Stomach (tissue), 4 donors: ENCODE measurements at regions not wholly inside any gene's neighbourhood (a gene's known extent, or its start where the extent isn't known, plus 50 kb on each side); places are given as distances from the start of the nearest gene placed in this dataset.

Experiments
- CTCF ChIP-seq, 7 experiments: fragments of 450-650 bp in 4 of 7; fragments of 200-600 bp in 3 of 7; sonication (generic) in 3 of 7; IDR thresholded peaks; one replicate each; pipeline ENCODE4 v1.5.1; 2016 to 2019; ENCODE audit warnings: antibody characterized with exemption in 7 of 7, control low read depth in 2 of 7, mild to moderate bottlenecking in 1 of 7
- POLR2A ChIP-seq, 4 donors: fragments of 450-650 bp; IDR thresholded peaks; one replicate each; pipeline ENCODE4 v1.6.1; 2016; ENCODE audit warnings: antibody characterized with exemption in 4 of 4, control low read depth in 2 of 4, mild to moderate bottlenecking in 1 of 4, moderate library complexity in 1 of 4
- POLR2AphosphoS5 ChIP-seq, 3 donors: sonication (generic); formaldehyde crosslinking; IDR thresholded peaks; one replicate each; pipeline ENCODE4 v1.6.1; 2016; ENCODE audit warnings: antibody characterized with exemption in 3 of 3

GRCh38 chr18:29326214-29326613, 1149.3 kb upstream of the CDH2 start:
- TF ChIP-seq CTCF (IDR thresholded peaks at IDR 0.05) = no peak
- TF ChIP-seq POLR2A (IDR thresholded peaks at IDR 0.05) = no peak
- TF ChIP-seq POLR2AphosphoS5 (IDR thresholded peaks at IDR 0.05) = no peak
